GM19328 (cell line): ENCODE measurements at regions not wholly inside any gene's neighbourhood (a gene's known extent, or its start where the extent isn't known, plus 50 kb on each side); places are given as distances from the start of the nearest gene placed in this dataset.

Source experiments
- ATAC-seq: cut with Tn5 transposase; IDR thresholded peaks from one replicate; pipeline ENCODE4 v1.9.1; 2021; ENCODE audit warnings: mild to moderate bottlenecking, moderate library complexity; ENCODE audit not compliant: unreplicated experiment

- ATAC-seq, result no peak
Measured at GRCh38 chr2:183995632-183996031, 602.7 kb upstream of the ZNF804A start.

- ATAC-seq, result no peak
Measured at GRCh38 chr2:183996825-183997793, 601.2 kb upstream of the ZNF804A start.

GRCh38 chr2:183998041-183998796, 600.1 kb upstream of the ZNF804A start:
- ATAC-seq, result peak; percentile 96

- ATAC-seq, result peak; percentile 2
Measured at GRCh38 chr2:183998797-183999190, 599.5 kb upstream of the ZNF804A start.

GRCh38 chr2:184004289-184004947, 593.9 kb upstream of the ZNF804A start:
- peak; percentile 80 for ATAC-seq

- ATAC-seq, result peak; percentile 44
Measured at GRCh38 chr2:184004948-184005672, 593.2 kb upstream of the ZNF804A start.

GRCh38 chr2:184006998-184007397, 591.3 kb upstream of the ZNF804A start:
- ATAC-seq, result no peak

GRCh38 chr2:184026961-184027360, 571.4 kb upstream of the ZNF804A start:
- no peak for ATAC-seq

GRCh38 chr2:184030245-184030644, 568.1 kb upstream of the ZNF804A start:
- no peak for ATAC-seq

- ATAC-seq, result no peak
Measured at GRCh38 chr2:184030989-184031388, 567.3 kb upstream of the ZNF804A start.

GRCh38 chr2:184031402-184032147, 566.8 kb upstream of the ZNF804A start:
- peak; percentile 52 for ATAC-seq

GRCh38 chr2:184032983-184033382, 565.3 kb upstream of the ZNF804A start:
- no peak for ATAC-seq

GRCh38 chr2:184037273-184037672, 561.1 kb upstream of the ZNF804A start:
- ATAC-seq, result no peak

GRCh38 chr2:184039493-184039892, 558.8 kb upstream of the ZNF804A start:
- ATAC-seq, result no peak

- ATAC-seq, result no peak
Measured at GRCh38 chr2:184040230-184040629, 558.1 kb upstream of the ZNF804A start.

- ATAC-seq, result no peak
Measured at GRCh38 chr2:184041077-184041476, 557.3 kb upstream of the ZNF804A start.

GRCh38 chr2:184041777-184042176, 556.6 kb upstream of the ZNF804A start:
- no peak for ATAC-seq

GRCh38 chr2:184047536-184047935, 550.8 kb upstream of the ZNF804A start:
- no peak for ATAC-seq

GRCh38 chr2:184049566-184049965, 548.8 kb upstream of the ZNF804A start:
- ATAC-seq, result peak; percentile 59

GRCh38 chr2:184053326-184053725, 545.0 kb upstream of the ZNF804A start:
- no peak for ATAC-seq
